ENCODE measurements at regions not wholly inside any gene's neighbourhood (a gene's known extent, or its start where the extent isn't known, plus 50 kb on each side); places are given as distances from the start of the nearest gene placed in this dataset.

DNA sequence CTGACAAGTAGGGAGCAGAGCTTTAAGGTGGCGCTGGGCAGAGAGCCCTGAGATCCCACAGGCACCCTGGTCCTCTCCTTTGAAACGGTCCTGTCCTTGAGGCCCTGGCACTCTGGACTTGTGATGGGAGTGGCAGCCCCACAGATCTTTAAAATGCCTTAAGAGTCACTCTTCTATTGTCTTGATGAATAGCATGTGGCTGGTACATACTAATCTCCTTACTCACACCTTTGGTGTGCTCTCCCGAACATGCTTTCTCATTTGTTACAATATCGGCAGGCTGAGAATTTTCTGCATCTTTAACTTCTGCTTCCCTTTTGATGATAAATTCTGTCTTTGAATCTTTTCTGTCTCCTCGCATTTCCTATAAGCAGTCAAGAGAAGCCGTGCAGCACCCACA, 333.8 kb downstream of the TFAP2A start:
- peaks cover 6% of the 10 kb centered on the region; the same call in 1 of the 2 replicates for H3K9me3 ChIP-seq (ENCODE audit: control insufficient read depth, insufficient read depth, low read length)
- H3K56ac ChIP-seq (ENCODE audit: extremely low read depth, insufficient read depth, low read length): no peak overlapping the region
- no peaks in the 10 kb centered on the region for H3K9me1 ChIP-seq (ENCODE audit: insufficient read depth, low read length)
- no peaks in the 10 kb centered on the region for H3K36me3 ChIP-seq (ENCODE audit: control insufficient read depth, insufficient read depth, low read length)
- ATAC-seq (ENCODE audit: low read depth): no peak
- dilution Hi-C loops (cut with HindIII; ENCODE audit: low sequenced_read_pairs, unreplicated experiment) (no loop called here), in situ Hi-C loops (cut with MboI; ENCODE audit: low sequenced_read_pairs) (no loop called here), intact Hi-C loops (cut with micrococcal nuclease) (no loop called here)
- H4K91ac ChIP-seq (ENCODE audit: insufficient read depth, low read depth, low read length): no peak overlapping the region
- no peak overlapping the region for H3K4me2 ChIP-seq (ENCODE audit: low read depth, low read length)
- CTCF ChIA-PET: no interaction called here
- no peak overlapping the region for H2BK120ac ChIP-seq (ENCODE audit: low read depth, low read length)
- H2AK5ac ChIP-seq (ENCODE audit: low read depth, low read length): no peak overlapping the region
- DNase-seq: no peak
- no peak overlapping the region for H2AK9ac ChIP-seq (replicated peaks; ENCODE audit: low read depth, low read length, poor library complexity)
- H3K18ac ChIP-seq (ENCODE audit: low read depth, low read length): no peak overlapping the region
- H2BK15ac ChIP-seq (ENCODE audit: low read depth, low read length): no peak overlapping the region
- POLR2A ChIA-PET (ENCODE audit: unreplicated experiment): no interaction called here
- H3K14ac ChIP-seq (replicated peaks; ENCODE audit: low read depth, low read length): no peak overlapping the region
- H2AFZ ChIP-seq (replicated peaks; ENCODE audit: low read length, poor library complexity): no peak overlapping the region
- H4K5ac ChIP-seq (ENCODE audit: low read depth, low read length): no peak overlapping the region
- H4K20me1 ChIP-seq (ENCODE audit: insufficient read depth, low read length): no peaks in the 10 kb centered on the region
- no peak overlapping the region for H3K23ac ChIP-seq (ENCODE audit: low read depth, low read length)
- no peaks in the 10 kb centered on the region for H3K79me1 ChIP-seq (ENCODE audit: low read depth in 1 of 2, low read length in 2 of 2)
- no peak overlapping the region for H2BK20ac ChIP-seq (ENCODE audit: low read depth, low read length)
- H3K4me3 ChIP-seq (ENCODE audit: insufficient read depth, low read depth, low read length): no peak overlapping the region
- H3K4me1 ChIP-seq (ENCODE audit: control insufficient read depth, insufficient read depth, low read length): no peaks in the 10 kb centered on the region
- H4K8ac ChIP-seq (ENCODE audit: low read depth in 2 of 2, low read length in 2 of 2): no peak overlapping the region
- H3K9ac ChIP-seq (ENCODE audit: low read depth, low read length): no peak overlapping the region
- BruUV-seq (replicated peaks): no TSS peak
- H3K4ac ChIP-seq (ENCODE audit: low read depth, low read length): no peak overlapping the region
- no peaks in the 10 kb centered on the region for H3K27me3 ChIP-seq (ENCODE audit: control insufficient read depth, insufficient read depth, low read length)
- TF ChIP-seq MXI1 (IDR thresholded peaks at IDR 0.05; ENCODE audit: borderline replicate concordance, low read depth, low read length) (no peak), NFE2L2 (IDR thresholded peaks at IDR 0.05; ENCODE audit: low read depth, low read length) (no peak), RFX5 (IDR thresholded peaks at IDR 0.05; ENCODE audit: low read depth, low read length) (no peak), POLR2A (IDR thresholded peaks at IDR 0.05; ENCODE audit: low read depth, low read length) (no peak), RAD21 (IDR thresholded peaks at IDR 0.05; ENCODE audit: low read length) (no peak), MAFK (IDR thresholded peaks at IDR 0.05; ENCODE audit: low read depth, low read length) (no peak), BHLHE40 (IDR thresholded peaks at IDR 0.05; ENCODE audit: low read depth, low read length) (no peak), MAZ (IDR thresholded peaks at IDR 0.05; ENCODE audit: borderline replicate concordance, low read depth, low read length) (no peak), SMC3 (IDR thresholded peaks at IDR 0.05; ENCODE audit: low read depth, low read length) (no peak)
- TF ChIP-seq, protein P1, sequence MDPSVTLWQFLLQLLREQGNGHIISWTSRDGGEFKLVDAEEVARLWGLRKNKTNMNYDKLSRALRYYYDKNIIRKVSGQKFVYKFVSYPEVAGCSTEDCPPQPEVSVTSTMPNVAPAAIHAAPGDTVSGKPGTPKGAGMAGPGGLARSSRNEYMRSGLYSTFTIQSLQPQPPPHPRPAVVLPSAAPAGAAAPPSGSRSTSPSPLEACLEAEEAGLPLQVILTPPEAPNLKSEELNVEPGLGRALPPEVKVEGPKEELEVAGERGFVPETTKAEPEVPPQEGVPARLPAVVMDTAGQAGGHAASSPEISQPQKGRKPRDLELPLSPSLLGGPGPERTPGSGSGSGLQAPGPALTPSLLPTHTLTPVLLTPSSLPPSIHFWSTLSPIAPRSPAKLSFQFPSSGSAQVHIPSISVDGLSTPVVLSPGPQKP (IDR thresholded peaks at IDR 0.05; ENCODE audit: borderline replicate concordance, low read depth, low read length): no peak
- TF ChIP-seq, protein P2, sequence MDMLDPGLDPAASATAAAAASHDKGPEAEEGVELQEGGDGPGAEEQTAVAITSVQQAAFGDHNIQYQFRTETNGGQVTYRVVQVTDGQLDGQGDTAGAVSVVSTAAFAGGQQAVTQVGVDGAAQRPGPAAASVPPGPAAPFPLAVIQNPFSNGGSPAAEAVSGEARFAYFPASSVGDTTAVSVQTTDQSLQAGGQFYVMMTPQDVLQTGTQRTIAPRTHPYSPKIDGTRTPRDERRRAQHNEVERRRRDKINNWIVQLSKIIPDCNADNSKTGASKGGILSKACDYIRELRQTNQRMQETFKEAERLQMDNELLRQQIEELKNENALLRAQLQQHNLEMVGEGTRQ (IDR thresholded peaks at IDR 0.05; ENCODE audit: low read depth, low read length): no peak
- 73% methylated on average over 3 of the region's 6 CpGs; no CpG with 5 or more reads in 1 of the 2 experiments for WGBS, 2 experiments (ENCODE audit: extremely low coverage in 2 of 2, insufficient read length in 1 of 2)
- H2BK5ac ChIP-seq (ENCODE audit: low read depth, low read length, poor library complexity, severe bottlenecking): no peak overlapping the region
- no peak overlapping the region for H3K27ac ChIP-seq (ENCODE audit: insufficient read depth, low read length)
